Liver (tissue), 8 donors: ENCODE measurements at regions not wholly inside any gene's neighbourhood (a gene's known extent, or its start where the extent isn't known, plus 50 kb on each side); places are given as distances from the start of the nearest gene placed in this dataset.

Experiments
- DNase-seq: peaks from one replicate; pipeline ENCODE4 v3.0.0-alpha.2; 2017; ENCODE audit warnings: low spot score
- H3K27ac ChIP-seq, 2 donors: one replicate each; pipeline ENCODE4 v1.7.0; 2013; ENCODE audit warnings: inconsistent platforms in 2 of 2, low read length in 2 of 2, control low read depth in 1 of 2, low read depth in 1 of 2, mild to moderate bottlenecking in 1 of 2
- H3K27me3 ChIP-seq, 4 donors: one replicate each; pipeline versions ENCODE4 v1.6.1 to v1.7.0; 2013; ENCODE audit warnings: low read length in 3 of 4, inconsistent platforms in 1 of 4, mild to moderate bottlenecking in 1 of 4, moderate library complexity in 1 of 4; ENCODE audit not compliant: control insufficient read depth in 4 of 4, insufficient read depth in 4 of 4
- H3K36me3 ChIP-seq, 4 donors: one replicate each; pipeline versions ENCODE4 v1.6.1 to v1.7.0; 2013; ENCODE audit warnings: low read length in 3 of 4, mild to moderate bottlenecking in 3 of 4, low read depth in 1 of 4, moderate library complexity in 1 of 4; ENCODE audit not compliant: control insufficient read depth in 4 of 4, insufficient read depth in 3 of 4
- H3K4me1 ChIP-seq, 4 donors: one replicate each; pipeline versions ENCODE4 v1.6.1 to v1.7.0; 2013; ENCODE audit warnings: low read length in 3 of 4, mild to moderate bottlenecking in 3 of 4, moderate library complexity in 1 of 4; ENCODE audit not compliant: control insufficient read depth in 4 of 4, insufficient read depth in 4 of 4
- H3K4me3 ChIP-seq, 3 donors: one replicate each; pipeline versions ENCODE4 v1.6.1 to v1.7.0; 2013; ENCODE audit warnings: low read length in 3 of 3, control low read depth in 1 of 3, low read depth in 1 of 3, mild to moderate bottlenecking in 1 of 3
- H3K9ac ChIP-seq, 2 donors: one replicate each; pipeline ENCODE4 v1.7.0; 2013; ENCODE audit warnings: low read length in 2 of 2, mild to moderate bottlenecking in 2 of 2, moderate library complexity in 2 of 2, control low read depth in 1 of 2, low read depth in 1 of 2
- H3K9me3 ChIP-seq, 4 donors: one replicate each; pipeline versions ENCODE4 v1.6.1 to v1.7.0; 2013; ENCODE audit warnings: low read length in 3 of 4; ENCODE audit not compliant: control insufficient read depth in 4 of 4
- CTCF ChIP-seq: fragments of 150-350 bp; IDR thresholded peaks from 2 replicates; pipeline ENCODE4 v1.5.1; 2017; ENCODE audit warnings: improper control_type of control experiment, low read depth, low read length; ENCODE audit not compliant: missing input control
- EGR1 ChIP-seq, 2 donors: IDR thresholded peaks; 2 replicates each; pipeline ENCODE4 v1.6.1; 2016 to 2018; ENCODE audit warnings: antibody characterized with exemption in 2 of 2, low read depth in 2 of 2
- FOXA1 ChIP-seq: IDR thresholded peaks from 2 replicates; pipeline ENCODE4 v1.6.1; 2016; ENCODE audit warnings: antibody characterized with exemption
- FOXA2 ChIP-seq: IDR thresholded peaks from 2 replicates; pipeline ENCODE4 v1.6.1; 2016; ENCODE audit warnings: antibody characterized with exemption
- GABPA ChIP-seq, 2 donors: IDR thresholded peaks in 1 of 2; conservative IDR thresholded peaks in 1 of 2; 2 replicates each; pipeline ENCODE4 v1.6.1; 2016; ENCODE audit warnings: antibody characterized with exemption in 2 of 2, mild to moderate bottlenecking in 1 of 2, moderate library complexity in 1 of 2
- HNF4A ChIP-seq, 2 donors: conservative IDR thresholded peaks; 2 replicates each; pipeline ENCODE4 v1.6.1; 2016; ENCODE audit warnings: antibody characterized with exemption in 2 of 2, mild to moderate bottlenecking in 2 of 2
- HNF4G ChIP-seq: IDR thresholded peaks from 2 replicates; pipeline ENCODE4 v1.6.1; 2016; ENCODE audit warnings: antibody characterized with exemption
- JUND ChIP-seq, 2 donors: IDR thresholded peaks; 2 replicates each; pipeline ENCODE4 v1.6.1; 2016; ENCODE audit warnings: antibody characterized with exemption in 2 of 2
- MAX ChIP-seq: IDR thresholded peaks from 2 replicates; pipeline ENCODE4 v1.6.1; 2016; ENCODE audit warnings: antibody characterized with exemption
- NR2F2 ChIP-seq: IDR thresholded peaks from 2 replicates; pipeline ENCODE4 v1.6.1; 2016; ENCODE audit warnings: antibody characterized with exemption
- RAD21 ChIP-seq, 2 donors: IDR thresholded peaks; 2 replicates each; pipeline ENCODE4 v1.6.1; 2016; ENCODE audit warnings: antibody characterized with exemption in 2 of 2, mild to moderate bottlenecking in 2 of 2
- RXRA ChIP-seq, 2 donors: IDR thresholded peaks; 2 replicates each; pipeline ENCODE4 v1.6.1; 2017 to 2018; ENCODE audit warnings: antibody characterized with exemption in 2 of 2, mild to moderate bottlenecking in 1 of 2
- SP1 ChIP-seq: IDR thresholded peaks from 2 replicates; pipeline ENCODE4 v1.6.1; 2018; ENCODE audit warnings: antibody characterized with exemption, mild to moderate bottlenecking
- TAF1 ChIP-seq: conservative IDR thresholded peaks from 2 replicates; pipeline ENCODE4 v1.6.1; 2016; ENCODE audit warnings: antibody characterized with exemption, mild to moderate bottlenecking
- YY1 ChIP-seq: IDR thresholded peaks from 2 replicates; pipeline ENCODE4 v1.6.1; 2016; ENCODE audit warnings: antibody characterized with exemption, mild to moderate bottlenecking
- WGBS: extraction: QIAGEN DNeasy Blood & Tissue Kit; methylation state at CpG from one replicate; pipeline ENCODE4 v1.1.7; 2013; 5-methylcytosine and 5-hydroxymethylcytosine counted together
- TF ChIP-seq, protein P1 (sequence below): IDR thresholded peaks from 2 replicates; pipeline ENCODE4 v1.6.1; 2016; ENCODE audit warnings: antibody characterized with exemption
- TF ChIP-seq, protein P2 (sequence below): IDR thresholded peaks from 2 replicates; pipeline ENCODE4 v1.6.1; 2016; ENCODE audit warnings: antibody characterized with exemption, mild to moderate bottlenecking
- TF ChIP-seq, protein P3 (sequence below): IDR thresholded peaks from 2 replicates; pipeline ENCODE4 v1.6.1; 2016; ENCODE audit warnings: antibody characterized with exemption
- donor health status: healthy.
- donor health status: healthy.
- donor health status: healthy.
- donor health status: healthy.
- donor health status: healthy.

DNA sequence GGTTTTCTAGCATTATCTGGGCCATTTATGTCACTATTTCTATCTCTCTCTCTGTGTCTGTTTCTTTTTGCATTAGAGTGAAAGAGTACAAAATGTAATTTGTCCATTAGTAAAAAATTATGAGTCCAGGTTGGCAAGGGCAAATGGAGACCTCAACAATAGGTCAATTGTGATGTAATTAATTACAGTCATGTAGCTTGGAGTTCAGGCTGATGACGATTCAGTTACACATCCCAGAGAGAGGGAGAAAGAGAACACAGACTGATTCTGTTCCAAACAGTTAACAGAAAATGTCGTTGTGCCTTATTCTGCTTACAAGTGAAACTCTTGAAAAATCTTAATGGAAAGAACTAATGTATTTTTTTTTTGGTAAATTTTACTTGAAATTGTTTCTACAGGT lies 83.3 kb downstream of the ATXN7L3B start:
- Histone ChIP-seq H3K4me1 (no peaks in the 10 kb centered on the region), H3K4me3 (no peak overlapping the region), H3K36me3 (no peaks in the 10 kb centered on the region), H3K27me3 (no peaks in the 10 kb centered on the region), H3K27ac (no peak overlapping the region), H3K9me3 (no peaks in the 10 kb centered on the region), H3K9ac (no peak overlapping the region)
- WGBS: 63% methylated on average over 2 of the region's 2 CpGs
- no peak for TF ChIP-seq CTCF
- no peak for TF ChIP-seq FOXA2
- no peak for TF ChIP-seq TAF1
- no peak for TF ChIP-seq RXRA (IDR thresholded peaks at IDR 0.05)
- TF ChIP-seq, protein P1, sequence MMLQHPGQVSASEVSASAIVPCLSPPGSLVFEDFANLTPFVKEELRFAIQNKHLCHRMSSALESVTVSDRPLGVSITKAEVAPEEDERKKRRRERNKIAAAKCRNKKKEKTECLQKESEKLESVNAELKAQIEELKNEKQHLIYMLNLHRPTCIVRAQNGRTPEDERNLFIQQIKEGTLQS: no peak
- TF ChIP-seq, protein P2, sequence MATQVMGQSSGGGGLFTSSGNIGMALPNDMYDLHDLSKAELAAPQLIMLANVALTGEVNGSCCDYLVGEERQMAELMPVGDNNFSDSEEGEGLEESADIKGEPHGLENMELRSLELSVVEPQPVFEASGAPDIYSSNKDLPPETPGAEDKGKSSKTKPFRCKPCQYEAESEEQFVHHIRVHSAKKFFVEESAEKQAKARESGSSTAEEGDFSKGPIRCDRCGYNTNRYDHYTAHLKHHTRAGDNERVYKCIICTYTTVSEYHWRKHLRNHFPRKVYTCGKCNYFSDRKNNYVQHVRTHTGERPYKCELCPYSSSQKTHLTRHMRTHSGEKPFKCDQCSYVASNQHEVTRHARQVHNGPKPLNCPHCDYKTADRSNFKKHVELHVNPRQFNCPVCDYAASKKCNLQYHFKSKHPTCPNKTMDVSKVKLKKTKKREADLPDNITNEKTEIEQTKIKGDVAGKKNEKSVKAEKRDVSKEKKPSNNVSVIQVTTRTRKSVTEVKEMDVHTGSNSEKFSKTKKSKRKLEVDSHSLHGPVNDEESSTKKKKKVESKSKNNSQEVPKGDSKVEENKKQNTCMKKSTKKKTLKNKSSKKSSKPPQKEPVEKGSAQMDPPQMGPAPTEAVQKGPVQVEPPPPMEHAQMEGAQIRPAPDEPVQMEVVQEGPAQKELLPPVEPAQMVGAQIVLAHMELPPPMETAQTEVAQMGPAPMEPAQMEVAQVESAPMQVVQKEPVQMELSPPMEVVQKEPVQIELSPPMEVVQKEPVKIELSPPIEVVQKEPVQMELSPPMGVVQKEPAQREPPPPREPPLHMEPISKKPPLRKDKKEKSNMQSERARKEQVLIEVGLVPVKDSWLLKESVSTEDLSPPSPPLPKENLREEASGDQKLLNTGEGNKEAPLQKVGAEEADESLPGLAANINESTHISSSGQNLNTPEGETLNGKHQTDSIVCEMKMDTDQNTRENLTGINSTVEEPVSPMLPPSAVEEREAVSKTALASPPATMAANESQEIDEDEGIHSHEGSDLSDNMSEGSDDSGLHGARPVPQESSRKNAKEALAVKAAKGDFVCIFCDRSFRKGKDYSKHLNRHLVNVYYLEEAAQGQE: no peak
- TF ChIP-seq MAX: no peak
- no peak for TF ChIP-seq HNF4A (conservative IDR thresholded peaks at IDR 0.05)
- TF ChIP-seq SP1: no peak
- TF ChIP-seq NR2F2: no peak
- no peak for TF ChIP-seq EGR1 (IDR thresholded peaks at IDR 0.05; ENCODE audit: low read depth in 2 of 2)
- no peak for TF ChIP-seq JUND (IDR thresholded peaks at IDR 0.05)
- TF ChIP-seq, protein P3, sequence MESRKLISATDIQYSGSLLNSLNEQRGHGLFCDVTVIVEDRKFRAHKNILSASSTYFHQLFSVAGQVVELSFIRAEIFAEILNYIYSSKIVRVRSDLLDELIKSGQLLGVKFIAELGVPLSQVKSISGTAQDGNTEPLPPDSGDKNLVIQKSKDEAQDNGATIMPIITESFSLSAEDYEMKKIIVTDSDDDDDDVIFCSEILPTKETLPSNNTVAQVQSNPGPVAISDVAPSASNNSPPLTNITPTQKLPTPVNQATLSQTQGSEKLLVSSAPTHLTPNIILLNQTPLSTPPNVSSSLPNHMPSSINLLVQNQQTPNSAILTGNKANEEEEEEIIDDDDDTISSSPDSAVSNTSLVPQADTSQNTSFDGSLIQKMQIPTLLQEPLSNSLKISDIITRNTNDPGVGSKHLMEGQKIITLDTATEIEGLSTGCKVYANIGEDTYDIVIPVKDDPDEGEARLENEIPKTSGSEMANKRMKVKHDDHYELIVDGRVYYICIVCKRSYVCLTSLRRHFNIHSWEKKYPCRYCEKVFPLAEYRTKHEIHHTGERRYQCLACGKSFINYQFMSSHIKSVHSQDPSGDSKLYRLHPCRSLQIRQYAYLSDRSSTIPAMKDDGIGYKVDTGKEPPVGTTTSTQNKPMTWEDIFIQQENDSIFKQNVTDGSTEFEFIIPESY: no peak
- no peak for TF ChIP-seq FOXA1
- TF ChIP-seq HNF4G: no peak
- TF ChIP-seq GABPA (IDR thresholded peaks at IDR 0.05 in 1 of 2, conservative IDR thresholded peaks at IDR 0.05 in 1 of 2): no peak
- TF ChIP-seq RAD21 (IDR thresholded peaks at IDR 0.05): no peak
- TF ChIP-seq YY1: no peak
- DNase-seq: no peak

- H3K4me3 ChIP-seq: no peak overlapping the region
- no peak overlapping the region for H3K9ac ChIP-seq
- H3K27ac ChIP-seq: no peak overlapping the region
- WGBS: 39% methylated on average over 3 of the region's 3 CpGs
- no peaks in the 10 kb centered on the region for H3K27me3 ChIP-seq
- H3K4me1 ChIP-seq: no peaks in the 10 kb centered on the region
- no peaks in the 10 kb centered on the region for H3K36me3 ChIP-seq
- no peaks in the 10 kb centered on the region for H3K9me3 ChIP-seq
- DNase-seq: no peak
- TF ChIP-seq FOXA1 (no peak), YY1 (no peak), JUND (IDR thresholded peaks at IDR 0.05) (no peak), MAX (no peak), EGR1 (IDR thresholded peaks at IDR 0.05; ENCODE audit: low read depth in 2 of 2) (no peak), GABPA (IDR thresholded peaks at IDR 0.05 in 1 of 2, conservative IDR thresholded peaks at IDR 0.05 in 1 of 2) (no peak), NR2F2 (no peak), TAF1 (no peak), RAD21 (IDR thresholded peaks at IDR 0.05) (no peak), HNF4A (conservative IDR thresholded peaks at IDR 0.05) (no peak), HNF4G (no peak), RXRA (IDR thresholded peaks at IDR 0.05) (no peak), SP1 (no peak)
- TF ChIP-seq, protein P2: no peak
- TF ChIP-seq, protein P3: no peak
Observed at GRCh38 chr12:74624201-74624600, 86.6 kb downstream of the ATXN7L3B start.
